GM12864 (cell line): ENCODE measurements at regions not wholly inside any gene's neighbourhood (a gene's known extent, or its start where the extent isn't known, plus 50 kb on each side); places are given as distances from the start of the nearest gene placed in this dataset.

Experiments used
- DNase-seq: peaks from one replicate; pipeline ENCODE4 v3.0.0-alpha.2; 2011; ENCODE audit warnings: low read depth
- H3K4me3 ChIP-seq: 2 replicates; pipeline ENCODE4 v1.5.1; 2011; ENCODE audit warnings: mild to moderate bottlenecking, low read depth, low read length, control low read depth
- TF ChIP-seq, protein P1 (sequence below): IDR thresholded peaks from 2 replicates; pipeline ENCODE4 v1.5.1; 2011; ENCODE audit warnings: low read depth, mild to moderate bottlenecking, moderate library complexity, low read length, control low read depth, inconsistent platforms; ENCODE audit errors: missing control alignments

DNA sequence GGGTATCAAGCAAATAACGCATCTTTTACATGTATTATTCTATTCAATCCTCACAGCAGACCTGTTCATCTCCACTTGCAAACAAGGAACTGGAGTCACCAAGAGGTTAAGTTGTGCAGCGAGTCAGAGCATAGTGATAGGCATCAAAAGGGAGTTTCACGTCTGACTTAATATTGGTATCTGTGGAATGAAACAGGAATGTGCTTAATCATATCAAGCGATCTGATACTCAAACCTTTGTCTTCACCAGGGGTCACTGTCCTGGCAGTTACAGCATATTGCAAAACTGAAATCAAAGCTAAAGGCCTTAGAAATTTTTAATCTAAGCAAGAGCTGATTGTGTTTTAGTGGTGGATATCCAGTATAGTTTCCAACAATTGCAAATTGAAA lies 271.6 kb downstream of the PLK2 start:
- DNase-seq: no peak
- TF ChIP-seq, protein P1, sequence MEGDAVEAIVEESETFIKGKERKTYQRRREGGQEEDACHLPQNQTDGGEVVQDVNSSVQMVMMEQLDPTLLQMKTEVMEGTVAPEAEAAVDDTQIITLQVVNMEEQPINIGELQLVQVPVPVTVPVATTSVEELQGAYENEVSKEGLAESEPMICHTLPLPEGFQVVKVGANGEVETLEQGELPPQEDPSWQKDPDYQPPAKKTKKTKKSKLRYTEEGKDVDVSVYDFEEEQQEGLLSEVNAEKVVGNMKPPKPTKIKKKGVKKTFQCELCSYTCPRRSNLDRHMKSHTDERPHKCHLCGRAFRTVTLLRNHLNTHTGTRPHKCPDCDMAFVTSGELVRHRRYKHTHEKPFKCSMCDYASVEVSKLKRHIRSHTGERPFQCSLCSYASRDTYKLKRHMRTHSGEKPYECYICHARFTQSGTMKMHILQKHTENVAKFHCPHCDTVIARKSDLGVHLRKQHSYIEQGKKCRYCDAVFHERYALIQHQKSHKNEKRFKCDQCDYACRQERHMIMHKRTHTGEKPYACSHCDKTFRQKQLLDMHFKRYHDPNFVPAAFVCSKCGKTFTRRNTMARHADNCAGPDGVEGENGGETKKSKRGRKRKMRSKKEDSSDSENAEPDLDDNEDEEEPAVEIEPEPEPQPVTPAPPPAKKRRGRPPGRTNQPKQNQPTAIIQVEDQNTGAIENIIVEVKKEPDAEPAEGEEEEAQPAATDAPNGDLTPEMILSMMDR: no peak
- no peak overlapping the region for H3K4me3 ChIP-seq

DNA sequence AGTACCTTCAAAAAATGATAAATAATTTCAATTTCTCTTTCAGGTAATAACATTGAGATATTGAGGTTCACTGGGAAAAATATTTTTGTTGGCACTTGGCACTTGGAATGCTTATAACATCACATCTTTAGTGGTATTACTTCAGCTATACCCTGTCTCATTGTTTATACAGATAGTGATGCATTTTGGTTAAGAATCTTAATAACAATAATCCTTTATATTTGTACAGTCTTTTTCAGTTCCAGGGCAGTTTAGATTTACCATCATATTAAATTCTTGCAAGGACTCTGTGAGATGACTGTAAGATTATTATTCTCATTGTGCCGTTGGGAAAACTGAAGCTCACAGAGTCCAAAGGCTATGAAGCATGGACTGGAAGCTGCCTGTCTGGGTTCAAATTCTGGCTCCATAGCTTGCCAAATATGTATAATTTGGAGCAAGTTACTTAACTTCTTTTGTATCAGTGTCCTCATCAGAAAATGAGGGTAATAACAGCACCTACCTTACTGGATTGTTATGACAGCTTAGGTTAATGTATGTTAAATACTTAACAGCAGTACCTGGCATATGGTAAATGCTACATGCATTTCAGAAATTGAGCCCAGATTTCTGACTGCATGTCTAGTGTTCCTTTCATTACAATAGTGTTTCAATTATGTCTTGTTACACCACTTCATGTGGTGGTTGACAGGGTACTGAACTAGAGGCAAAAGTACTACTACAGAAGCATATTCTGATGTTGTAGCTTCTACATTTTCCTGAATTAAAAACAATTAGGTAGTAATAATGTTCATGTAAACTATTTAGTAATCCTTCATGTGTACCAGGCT lies 272.2 kb downstream of the PLK2 start:
- no peak for DNase-seq
- TF ChIP-seq, protein P1: no peak
- no peak overlapping the region for H3K4me3 ChIP-seq

DNA sequence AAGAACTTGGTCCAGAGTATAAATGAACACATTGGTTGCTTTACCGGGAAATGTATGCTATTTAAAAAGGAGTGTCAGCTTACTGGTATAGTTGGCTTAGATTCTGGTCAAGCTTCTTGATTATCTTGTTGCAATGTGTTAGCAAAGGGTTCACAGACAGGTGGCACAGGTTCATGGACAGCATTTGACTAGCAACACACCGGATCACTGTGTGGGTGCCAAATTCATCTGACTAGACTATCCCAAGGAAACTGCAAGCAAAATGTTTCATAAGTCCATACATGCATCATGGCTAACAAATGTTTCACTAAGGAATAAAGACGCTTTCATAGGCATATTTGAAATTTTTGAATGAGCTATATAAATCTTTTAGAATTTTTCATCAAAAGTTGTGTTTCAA lies 274.1 kb downstream of the PLK2 start:
- H3K4me3 ChIP-seq: no peak overlapping the region
- TF ChIP-seq, protein P1: no peak

DNA sequence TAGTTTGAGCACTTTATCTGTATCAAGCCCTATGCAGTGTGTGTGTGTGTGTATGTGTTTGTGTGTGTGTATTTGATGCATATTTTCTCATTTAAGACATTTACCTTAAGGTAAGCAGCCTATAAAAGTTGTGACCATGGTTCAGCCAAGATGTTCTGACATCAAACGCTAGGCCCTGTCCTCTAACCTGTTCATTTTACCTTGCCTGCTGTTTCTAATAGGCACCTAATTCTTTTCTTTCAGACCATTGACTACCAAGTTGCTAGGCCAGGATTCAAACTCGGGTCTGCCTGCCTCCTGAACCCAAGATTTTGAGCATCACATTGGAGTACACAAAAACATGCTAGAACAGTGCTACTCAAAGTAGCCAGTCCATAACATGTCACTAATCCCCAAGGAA lies 274.5 kb downstream of the PLK2 start:
- TF ChIP-seq, protein P1: no peak
- DNase-seq: no peak
- no peak overlapping the region for H3K4me3 ChIP-seq

More for the DNA sequence above, 274.1 kb downstream of the PLK2 start:
- no peak for DNase-seq

DNA sequence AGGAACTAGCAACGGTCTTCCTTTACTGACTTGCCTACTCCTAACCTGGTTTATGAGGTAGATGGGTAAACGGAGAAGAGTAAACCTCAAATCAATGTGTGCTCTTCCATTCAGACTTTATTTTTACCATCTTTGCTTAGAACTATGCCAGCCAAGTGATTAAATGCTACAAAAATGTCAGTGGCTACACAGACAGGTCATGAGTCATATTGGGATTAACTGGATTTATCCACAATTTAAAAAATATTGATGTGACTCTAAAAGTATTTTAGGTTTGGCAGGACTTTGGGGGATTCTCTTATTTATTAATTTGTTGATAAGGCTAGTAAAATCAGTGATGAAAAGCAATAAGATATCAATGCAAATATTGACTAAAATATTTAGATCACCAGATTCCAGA lies 275.0 kb downstream of the PLK2 start:
- no peak overlapping the region for H3K4me3 ChIP-seq
- no peak for DNase-seq
- TF ChIP-seq, protein P1: no peak

DNA sequence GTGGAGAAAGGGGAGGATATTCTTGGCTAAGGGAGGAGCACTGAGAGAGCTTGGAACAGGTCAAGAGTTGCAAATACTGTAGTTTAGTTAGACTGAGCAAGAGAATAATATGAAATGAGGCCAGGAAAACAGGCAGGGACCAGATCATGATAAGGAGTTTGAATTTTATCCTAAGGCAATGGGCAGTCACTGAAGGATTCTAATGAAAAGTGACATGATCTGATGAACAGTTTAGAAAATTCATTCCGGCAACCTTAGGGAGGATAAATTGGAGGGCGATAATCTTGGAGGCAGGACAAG lies 276.1 kb downstream of the PLK2 start:
- TF ChIP-seq, protein P1: no peak
- DNase-seq: no peak
- H3K4me3 ChIP-seq: no peak overlapping the region
